HL-60 (cell line): ENCODE measurements at regions not wholly inside any gene's neighbourhood (a gene's known extent, or its start where the extent isn't known, plus 50 kb on each side); places are given as distances from the start of the nearest gene placed in this dataset.

Source experiments
- DNase-seq, 2 experiments: peaks; one replicate each; pipeline ENCODE4 v3.0.0-alpha.2; 2010 to 2020; ENCODE audit warnings: low read depth in 1 of 2, low spot score in 1 of 2
- H3K27ac ChIP-seq: fragments of 250-450 bp; sonication (Bioruptor Pico); replicated peaks from 2 replicates; pipeline ENCODE4 v1.5.1; 2020; ENCODE audit warnings: mild to moderate bottlenecking, moderate library complexity
- H3K27me3 ChIP-seq: fragments of 250-450 bp; sonication (Bioruptor Pico); 2 replicates; pipeline ENCODE4 v1.5.1; 2021; ENCODE audit warnings: mild to moderate bottlenecking, moderate library complexity; ENCODE audit not compliant: insufficient read depth, poor library complexity, severe bottlenecking
- H3K4me3 ChIP-seq: replicated peaks from 2 replicates; pipeline ENCODE4 v1.5.1; 2011; ENCODE audit warnings: mild to moderate bottlenecking, control low read depth, low read length; ENCODE audit not compliant: insufficient read depth
- GABPA ChIP-seq: IDR thresholded peaks from 2 replicates; pipeline ENCODE4 v1.6.1; 2012; ENCODE audit warnings: low read depth
- POLR2AphosphoS5 ChIP-seq: IDR thresholded peaks from 2 replicates; pipeline ENCODE4 v1.6.1; 2012; ENCODE audit warnings: low read depth
- SPI1 ChIP-seq: IDR thresholded peaks from 2 replicates; pipeline ENCODE4 v1.6.1; 2012; ENCODE audit warnings: low read depth, mild to moderate bottlenecking, borderline replicate concordance
- TF ChIP-seq, protein P1 (sequence below): IDR thresholded peaks from 2 replicates; pipeline ENCODE4 v1.6.1; 2012; ENCODE audit warnings: low read depth; ENCODE audit not compliant: insufficient replicate concordance
- TF ChIP-seq, protein P2 (sequence below): IDR thresholded peaks from one replicate; pipeline ENCODE4 v1.5.1; 2011; ENCODE audit warnings: low read length, control low read depth, inconsistent platforms; ENCODE audit not compliant: insufficient read depth

DNA sequence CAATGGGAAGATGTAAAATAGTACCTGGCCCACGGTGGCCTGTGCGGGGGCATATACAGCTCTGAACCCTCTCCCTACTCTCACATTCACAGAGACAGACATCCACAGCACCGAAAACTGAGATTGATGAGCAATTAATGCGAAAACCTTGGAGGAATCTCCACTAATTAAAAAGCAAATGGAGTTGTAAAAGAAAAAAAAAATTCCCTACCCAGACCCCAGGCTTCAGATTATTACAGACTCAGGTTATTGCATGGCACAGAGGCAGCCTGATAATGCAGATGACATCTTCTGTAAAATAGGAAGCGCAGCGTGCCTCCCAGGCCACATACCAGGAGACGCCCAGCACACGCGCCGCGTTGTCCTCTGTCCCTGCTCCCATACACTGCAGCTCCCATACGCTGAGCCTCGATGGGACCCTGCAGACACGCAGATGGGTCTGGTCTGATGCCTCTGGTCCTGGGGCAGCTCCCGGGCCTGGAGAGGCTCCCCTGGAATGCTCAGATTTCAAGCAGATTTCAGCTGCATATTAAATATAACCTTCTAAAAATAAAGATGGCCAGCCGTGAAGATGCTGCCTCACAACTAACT is 496.1 kb upstream of the MYT1L start:
- no peak for DNase-seq
- H3K27me3 ChIP-seq = no peaks in the 10 kb centered on the region
- TF ChIP-seq SPI1 = no peak
- no peak overlapping the region for H3K4me3 ChIP-seq
- no peak overlapping the region for H3K27ac ChIP-seq

DNA sequence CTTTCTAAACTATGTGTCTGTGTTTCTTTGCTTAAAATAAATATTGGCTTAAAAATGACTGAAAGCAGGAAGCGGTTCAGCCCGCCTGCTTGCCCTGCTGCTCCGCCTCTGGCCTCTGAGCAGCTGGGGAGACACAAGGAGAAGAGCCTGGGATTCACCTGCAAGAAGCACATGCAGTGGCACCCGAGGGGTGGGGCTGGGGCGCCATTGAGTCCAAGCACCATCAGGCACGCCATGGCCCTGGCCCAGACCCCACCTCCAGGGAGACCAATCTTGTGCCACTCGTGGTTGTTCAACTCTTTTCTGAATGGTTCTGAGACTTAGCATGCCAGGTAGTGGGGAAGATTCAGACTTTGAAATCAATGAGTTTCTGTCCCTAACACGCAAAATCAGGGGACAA is 495.5 kb upstream of the MYT1L start:
- TF ChIP-seq SPI1 (no peak), GABPA (no peak), POLR2AphosphoS5 (no peak)
- TF ChIP-seq, protein P1, sequence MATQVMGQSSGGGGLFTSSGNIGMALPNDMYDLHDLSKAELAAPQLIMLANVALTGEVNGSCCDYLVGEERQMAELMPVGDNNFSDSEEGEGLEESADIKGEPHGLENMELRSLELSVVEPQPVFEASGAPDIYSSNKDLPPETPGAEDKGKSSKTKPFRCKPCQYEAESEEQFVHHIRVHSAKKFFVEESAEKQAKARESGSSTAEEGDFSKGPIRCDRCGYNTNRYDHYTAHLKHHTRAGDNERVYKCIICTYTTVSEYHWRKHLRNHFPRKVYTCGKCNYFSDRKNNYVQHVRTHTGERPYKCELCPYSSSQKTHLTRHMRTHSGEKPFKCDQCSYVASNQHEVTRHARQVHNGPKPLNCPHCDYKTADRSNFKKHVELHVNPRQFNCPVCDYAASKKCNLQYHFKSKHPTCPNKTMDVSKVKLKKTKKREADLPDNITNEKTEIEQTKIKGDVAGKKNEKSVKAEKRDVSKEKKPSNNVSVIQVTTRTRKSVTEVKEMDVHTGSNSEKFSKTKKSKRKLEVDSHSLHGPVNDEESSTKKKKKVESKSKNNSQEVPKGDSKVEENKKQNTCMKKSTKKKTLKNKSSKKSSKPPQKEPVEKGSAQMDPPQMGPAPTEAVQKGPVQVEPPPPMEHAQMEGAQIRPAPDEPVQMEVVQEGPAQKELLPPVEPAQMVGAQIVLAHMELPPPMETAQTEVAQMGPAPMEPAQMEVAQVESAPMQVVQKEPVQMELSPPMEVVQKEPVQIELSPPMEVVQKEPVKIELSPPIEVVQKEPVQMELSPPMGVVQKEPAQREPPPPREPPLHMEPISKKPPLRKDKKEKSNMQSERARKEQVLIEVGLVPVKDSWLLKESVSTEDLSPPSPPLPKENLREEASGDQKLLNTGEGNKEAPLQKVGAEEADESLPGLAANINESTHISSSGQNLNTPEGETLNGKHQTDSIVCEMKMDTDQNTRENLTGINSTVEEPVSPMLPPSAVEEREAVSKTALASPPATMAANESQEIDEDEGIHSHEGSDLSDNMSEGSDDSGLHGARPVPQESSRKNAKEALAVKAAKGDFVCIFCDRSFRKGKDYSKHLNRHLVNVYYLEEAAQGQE = no peak
- TF ChIP-seq, protein P2, sequence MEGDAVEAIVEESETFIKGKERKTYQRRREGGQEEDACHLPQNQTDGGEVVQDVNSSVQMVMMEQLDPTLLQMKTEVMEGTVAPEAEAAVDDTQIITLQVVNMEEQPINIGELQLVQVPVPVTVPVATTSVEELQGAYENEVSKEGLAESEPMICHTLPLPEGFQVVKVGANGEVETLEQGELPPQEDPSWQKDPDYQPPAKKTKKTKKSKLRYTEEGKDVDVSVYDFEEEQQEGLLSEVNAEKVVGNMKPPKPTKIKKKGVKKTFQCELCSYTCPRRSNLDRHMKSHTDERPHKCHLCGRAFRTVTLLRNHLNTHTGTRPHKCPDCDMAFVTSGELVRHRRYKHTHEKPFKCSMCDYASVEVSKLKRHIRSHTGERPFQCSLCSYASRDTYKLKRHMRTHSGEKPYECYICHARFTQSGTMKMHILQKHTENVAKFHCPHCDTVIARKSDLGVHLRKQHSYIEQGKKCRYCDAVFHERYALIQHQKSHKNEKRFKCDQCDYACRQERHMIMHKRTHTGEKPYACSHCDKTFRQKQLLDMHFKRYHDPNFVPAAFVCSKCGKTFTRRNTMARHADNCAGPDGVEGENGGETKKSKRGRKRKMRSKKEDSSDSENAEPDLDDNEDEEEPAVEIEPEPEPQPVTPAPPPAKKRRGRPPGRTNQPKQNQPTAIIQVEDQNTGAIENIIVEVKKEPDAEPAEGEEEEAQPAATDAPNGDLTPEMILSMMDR = no peak
- no peak for DNase-seq
- H3K27ac ChIP-seq = no peak overlapping the region
- H3K4me3 ChIP-seq = no peak overlapping the region
- no peaks in the 10 kb centered on the region for H3K27me3 ChIP-seq

DNA sequence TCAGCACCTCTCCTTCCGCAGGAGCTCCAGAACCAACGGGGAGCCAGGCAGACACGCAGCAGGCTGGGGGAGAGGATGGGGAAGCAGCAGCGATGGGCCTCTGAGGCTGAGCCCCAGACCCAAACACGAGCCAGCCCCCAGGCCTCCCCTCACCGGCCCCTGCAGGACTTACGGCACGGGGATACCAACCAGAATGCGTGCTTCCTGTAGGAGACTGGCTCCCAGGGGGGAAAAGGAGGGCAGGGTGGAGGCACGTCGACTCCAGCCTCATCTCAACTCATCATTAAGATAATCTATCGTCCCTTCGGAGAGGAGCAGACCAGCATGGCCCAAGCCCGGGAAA is 495.1 kb upstream of the MYT1L start:
- no peak for TF ChIP-seq POLR2AphosphoS5
- TF ChIP-seq, protein P2 = no peak
- no peak for TF ChIP-seq SPI1
- TF ChIP-seq GABPA = no peak
- TF ChIP-seq, protein P1 = no peak
- Histone ChIP-seq H3K4me3 (no peak overlapping the region), H3K27ac (no peak overlapping the region), H3K27me3 (no peaks in the 10 kb centered on the region)
- no peak for DNase-seq

DNA sequence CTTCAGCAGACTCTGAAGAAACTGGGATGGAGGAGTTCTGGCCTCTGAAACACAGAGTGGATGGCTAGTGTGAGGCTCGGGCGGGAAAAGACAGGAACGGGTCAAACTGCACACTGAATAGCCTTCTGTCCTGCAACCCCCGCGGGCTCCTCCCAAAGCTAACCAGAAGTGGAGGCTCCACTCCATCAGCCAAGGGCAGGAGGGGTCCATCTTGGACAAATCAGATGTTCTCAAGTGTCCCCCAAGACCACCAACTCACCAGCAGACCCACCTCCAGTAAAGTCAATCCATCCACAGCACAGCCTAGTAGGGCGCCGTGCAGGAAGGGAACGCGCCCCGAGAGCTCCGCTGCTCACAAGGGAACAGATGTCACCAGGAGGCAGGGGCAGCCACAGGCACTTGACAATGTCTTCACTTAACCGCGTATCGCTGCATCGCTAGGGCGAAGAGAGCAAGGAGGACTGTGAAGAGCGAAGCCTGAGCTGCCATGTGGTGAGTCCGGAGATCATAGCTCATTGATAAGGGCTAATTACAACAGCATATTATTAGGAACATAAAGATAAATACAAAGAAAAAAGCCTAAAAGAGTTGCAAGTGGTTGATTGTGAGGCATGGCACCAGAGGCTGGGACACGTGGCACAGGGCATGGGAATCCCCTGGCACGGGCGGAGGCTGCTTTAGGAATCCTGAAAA is 494.6 kb upstream of the MYT1L start:
- no peak for DNase-seq
- Histone ChIP-seq H3K27ac (no peak overlapping the region), H3K27me3 (no peaks in the 10 kb centered on the region), H3K4me3 (no peak overlapping the region)
- TF ChIP-seq SPI1 (no peak), POLR2AphosphoS5 (no peak), GABPA (no peak)
- TF ChIP-seq, protein P2 = no peak
- TF ChIP-seq, protein P1 = no peak
